ENCODE measurements at regions not wholly inside any gene's neighbourhood (a gene's known extent, or its start where the extent isn't known, plus 50 kb on each side); places are given as distances from the start of the nearest gene placed in this dataset.

DNA sequence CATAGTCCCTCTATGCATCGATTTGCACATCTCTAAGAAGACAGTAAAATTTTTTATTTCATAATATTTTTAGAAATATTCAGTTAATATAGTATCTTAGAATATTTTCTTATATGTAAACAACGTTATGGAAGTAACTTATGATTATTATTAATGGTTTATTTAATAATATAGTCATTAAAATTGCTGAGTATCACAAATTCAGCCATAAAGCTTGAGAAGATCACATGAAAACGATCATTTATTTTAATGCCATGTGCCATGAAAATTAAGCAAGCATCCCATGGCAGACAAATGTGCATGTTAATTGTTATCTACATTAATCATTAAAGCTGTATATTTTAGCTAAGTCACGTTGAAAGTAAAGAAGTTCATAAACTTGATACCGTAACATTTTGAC is 907.1 kb downstream of the KCNT2 start:
- H3K4me1 Mint-ChIP-seq: no peaks in the 10 kb centered on the region

GRCh38 chr1:195697130-195697529 is 911.1 kb downstream of the KCNT2 start:
- no peak overlapping the region for H3K27ac Mint-ChIP-seq
- CTCF ChIA-PET: no interaction called here

More for the DNA sequence above, 907.1 kb downstream of the KCNT2 start:
- CTCF ChIA-PET: no interaction called here
- Mint-ChIP-seq H3K36me3 (ENCODE audit: low read depth) (no peaks in the 10 kb centered on the region), H3K9me3 (no peaks in the 10 kb centered on the region), H3K27ac (no peak overlapping the region), H3K27me3 (no peaks in the 10 kb centered on the region), H3K4me3 (no peak overlapping the region)
- POLR2A ChIA-PET: no interaction called here
- intact Hi-C loops (cut with micrococcal nuclease): no loop called here
- no peak for ATAC-seq (ENCODE audit: low read depth)
- no peak for TF ChIP-seq CTCF (IDR thresholded peaks at IDR 0.05)
- DNase-seq: no peak

DNA sequence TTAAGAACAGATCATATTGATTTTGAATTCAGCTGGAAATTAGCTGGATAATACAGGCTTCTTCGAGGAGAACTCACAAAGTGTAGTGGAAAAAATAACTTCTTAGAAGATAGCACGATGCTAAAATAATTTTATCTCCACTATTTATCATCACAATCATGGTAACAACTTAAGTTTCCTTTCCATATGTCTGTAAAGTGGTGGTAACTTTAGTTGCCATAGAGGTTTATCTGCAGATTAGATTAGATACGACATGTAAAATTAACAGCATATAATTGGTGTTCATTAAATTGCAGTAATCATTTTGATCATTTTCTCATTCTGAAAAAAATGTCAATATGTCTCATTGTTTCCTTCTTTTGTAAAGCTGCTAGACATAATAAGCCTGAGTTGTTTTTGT is 921.5 kb downstream of the KCNT2 start:
- Mint-ChIP-seq H3K36me3 (ENCODE audit: low read depth) (no peaks in the 10 kb centered on the region), H3K9me3 (no peaks in the 10 kb centered on the region), H3K27me3 (no peaks in the 10 kb centered on the region), H3K4me3 (no peak overlapping the region), H3K27ac (no peak overlapping the region), H3K4me1 (no peaks in the 10 kb centered on the region)
- ChIA-PET POLR2A (no interaction called here), CTCF (no interaction called here)
- no peak for DNase-seq
- ATAC-seq (ENCODE audit: low read depth): no peak
- TF ChIP-seq CTCF (IDR thresholded peaks at IDR 0.05): no peak
- intact Hi-C loops (cut with micrococcal nuclease): no loop called here

More at GRCh38 chr1:195697130-195697529, 911.1 kb downstream of the KCNT2 start:
- POLR2A ChIA-PET: no interaction called here
- no peak for ATAC-seq (ENCODE audit: low read depth)
- no peak for TF ChIP-seq CTCF (IDR thresholded peaks at IDR 0.05)
- intact Hi-C loops (cut with micrococcal nuclease): no loop called here
- H3K9me3 Mint-ChIP-seq: no peaks in the 10 kb centered on the region
- H3K27me3 Mint-ChIP-seq: no peaks in the 10 kb centered on the region
- H3K36me3 Mint-ChIP-seq (ENCODE audit: low read depth): no peaks in the 10 kb centered on the region
- DNase-seq: no peak
- no peak overlapping the region for H3K4me3 Mint-ChIP-seq
- H3K4me1 Mint-ChIP-seq: no peaks in the 10 kb centered on the region

GRCh38 chr1:195664628-195665027 is 943.6 kb downstream of the KCNT2 start:
- no peak for DNase-seq
- Mint-ChIP-seq H3K27me3 (no peaks in the 10 kb centered on the region), H3K9me3 (peaks cover 2% of the 10 kb centered on the region), H3K36me3 (ENCODE audit: low read depth) (no peaks in the 10 kb centered on the region), H3K4me3 (no peak overlapping the region), H3K4me1 (no peaks in the 10 kb centered on the region), H3K27ac (no peak overlapping the region)
- intact Hi-C loops (cut with micrococcal nuclease): no loop called here
- ATAC-seq (ENCODE audit: low read depth): no peak
- CTCF ChIA-PET: no interaction called here
- POLR2A ChIA-PET: no interaction called here
- no peak for TF ChIP-seq CTCF (IDR thresholded peaks at IDR 0.05)

GRCh38 chr1:195663549-195664280 is 944.5 kb downstream of the KCNT2 start:
- H3K27ac Mint-ChIP-seq: no peak overlapping the region
- H3K27me3 Mint-ChIP-seq: no peaks in the 10 kb centered on the region
- intact Hi-C loops (cut with micrococcal nuclease): no loop called here
- H3K4me1 Mint-ChIP-seq: no peaks in the 10 kb centered on the region
- ChIA-PET POLR2A (no interaction called here), CTCF (no interaction called here)
- no peak overlapping the region for H3K4me3 Mint-ChIP-seq
- DNase-seq (no peak), ATAC-seq (ENCODE audit: low read depth) (no peak)
- H3K9me3 Mint-ChIP-seq: peaks cover 2% of the 10 kb centered on the region
- TF ChIP-seq CTCF (IDR thresholded peaks at IDR 0.05): no peak
- no peaks in the 10 kb centered on the region for H3K36me3 Mint-ChIP-seq (ENCODE audit: low read depth)
